ENCODE measurements at regions not wholly inside any gene's neighbourhood (a gene's known extent, or its start where the extent isn't known, plus 50 kb on each side); places are given as distances from the start of the nearest gene placed in this dataset.

DNA sequence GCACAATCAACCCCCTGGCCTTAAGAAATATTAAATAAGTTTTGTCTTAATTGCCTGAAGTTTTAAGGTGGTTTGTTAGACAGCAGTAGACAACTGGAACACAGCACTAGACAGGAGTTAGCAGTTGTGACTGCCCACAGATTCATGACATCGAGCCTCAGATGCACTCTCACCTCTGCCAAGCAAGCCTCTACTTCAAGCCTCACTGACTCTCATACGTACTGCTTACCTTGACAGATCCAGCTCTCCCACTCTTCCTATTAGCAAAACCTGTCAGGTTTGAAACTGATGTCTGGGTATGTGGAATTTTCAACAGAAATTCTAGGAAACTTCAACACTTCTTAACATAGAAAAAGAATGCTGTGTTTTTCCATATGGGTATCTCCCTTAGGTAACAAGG lies 382.9 kb upstream of the DPH6 start:
- intact Hi-C loops (cut with DNase I), result no loop called here
- Histone ChIP-seq H3K36me3 (no peaks in the 10 kb centered on the region), H3K27ac (no peak overlapping the region), H3K4me1 (no peaks in the 10 kb centered on the region), H3K27me3 (no peaks in the 10 kb centered on the region), H3K4me3 (no peak overlapping the region), H3K9me3 (no peaks in the 10 kb centered on the region)
- no peak for DNase-seq
- TF ChIP-seq, protein P1, sequence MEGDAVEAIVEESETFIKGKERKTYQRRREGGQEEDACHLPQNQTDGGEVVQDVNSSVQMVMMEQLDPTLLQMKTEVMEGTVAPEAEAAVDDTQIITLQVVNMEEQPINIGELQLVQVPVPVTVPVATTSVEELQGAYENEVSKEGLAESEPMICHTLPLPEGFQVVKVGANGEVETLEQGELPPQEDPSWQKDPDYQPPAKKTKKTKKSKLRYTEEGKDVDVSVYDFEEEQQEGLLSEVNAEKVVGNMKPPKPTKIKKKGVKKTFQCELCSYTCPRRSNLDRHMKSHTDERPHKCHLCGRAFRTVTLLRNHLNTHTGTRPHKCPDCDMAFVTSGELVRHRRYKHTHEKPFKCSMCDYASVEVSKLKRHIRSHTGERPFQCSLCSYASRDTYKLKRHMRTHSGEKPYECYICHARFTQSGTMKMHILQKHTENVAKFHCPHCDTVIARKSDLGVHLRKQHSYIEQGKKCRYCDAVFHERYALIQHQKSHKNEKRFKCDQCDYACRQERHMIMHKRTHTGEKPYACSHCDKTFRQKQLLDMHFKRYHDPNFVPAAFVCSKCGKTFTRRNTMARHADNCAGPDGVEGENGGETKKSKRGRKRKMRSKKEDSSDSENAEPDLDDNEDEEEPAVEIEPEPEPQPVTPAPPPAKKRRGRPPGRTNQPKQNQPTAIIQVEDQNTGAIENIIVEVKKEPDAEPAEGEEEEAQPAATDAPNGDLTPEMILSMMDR (IDR thresholded peaks at IDR 0.05), result no peak
- ATAC-seq, result no peak

DNA sequence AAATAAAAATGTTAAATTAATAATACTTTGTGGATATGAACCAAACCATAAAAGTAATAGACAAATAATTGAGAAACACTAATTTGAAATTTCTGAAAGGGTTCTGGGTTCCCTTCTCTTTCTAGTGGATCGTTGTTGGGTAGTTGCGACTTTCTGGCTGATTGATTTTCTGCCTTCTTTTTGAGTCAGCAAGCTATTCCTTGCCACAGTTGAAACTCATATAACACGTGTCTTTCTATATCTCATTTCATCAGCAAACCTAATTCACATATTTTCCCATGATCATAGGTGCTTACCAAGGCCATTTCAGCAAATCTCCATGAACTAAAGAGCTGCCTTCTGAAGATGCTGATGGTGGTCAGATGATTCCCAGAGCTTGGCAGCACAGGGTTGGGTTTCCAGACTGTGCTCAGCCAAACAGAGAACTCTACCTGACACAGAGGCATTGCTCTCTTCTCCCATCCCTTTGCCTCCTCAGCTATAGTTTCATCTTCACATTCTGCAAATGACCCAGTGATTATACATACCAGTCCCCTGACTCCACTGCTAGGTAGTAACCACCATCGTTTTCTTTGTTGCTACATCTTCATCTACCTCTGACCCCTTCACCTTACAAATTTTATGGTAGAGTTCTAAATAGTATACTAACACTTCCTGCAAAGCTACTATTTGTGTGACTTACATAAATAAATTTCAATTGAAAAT lies 383.9 kb upstream of the DPH6 start:
- no peak for ATAC-seq
- DNase-seq, result no peak
- H3K27me3 ChIP-seq, result no peaks in the 10 kb centered on the region
- no peaks in the 10 kb centered on the region for H3K4me1 ChIP-seq
- TF ChIP-seq, protein P1 (IDR thresholded peaks at IDR 0.05), result no peak
- no peak overlapping the region for H3K27ac ChIP-seq
- H3K4me3 ChIP-seq, result no peak overlapping the region
- no peaks in the 10 kb centered on the region for H3K9me3 ChIP-seq
- no peaks in the 10 kb centered on the region for H3K36me3 ChIP-seq
- intact Hi-C loops (cut with DNase I), result no loop called here

DNA sequence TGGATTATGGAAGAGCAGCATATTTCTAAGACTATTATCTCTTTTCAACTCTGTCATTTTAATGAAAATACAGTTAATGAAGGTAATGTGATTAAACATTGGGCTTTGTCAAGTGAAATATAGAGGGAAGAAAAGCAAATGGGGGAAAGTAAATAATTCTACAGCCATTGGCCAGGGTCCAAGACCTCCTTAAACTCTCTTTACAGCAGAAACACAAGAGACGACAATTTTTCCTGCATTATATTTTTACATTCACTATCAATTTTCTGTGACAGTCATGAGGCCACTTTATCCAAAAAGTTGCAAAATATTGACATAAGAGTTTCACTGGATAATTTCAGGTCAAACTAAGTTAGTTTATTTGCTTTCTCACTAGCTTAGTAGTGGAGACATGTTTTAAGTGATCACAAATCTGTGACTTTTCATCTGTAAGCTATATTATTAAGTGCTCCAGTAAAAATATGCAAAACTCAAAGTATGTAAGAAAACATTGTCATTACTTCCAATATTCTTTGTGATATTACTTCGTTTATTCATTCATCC lies 385.9 kb upstream of the DPH6 start:
- Histone ChIP-seq H3K4me1 (no peaks in the 10 kb centered on the region), H3K4me3 (no peak overlapping the region), H3K9me3 (no peaks in the 10 kb centered on the region), H3K27ac (no peak overlapping the region), H3K27me3 (no peaks in the 10 kb centered on the region), H3K36me3 (no peaks in the 10 kb centered on the region)
- DNase-seq (no peak), ATAC-seq (no peak)
- TF ChIP-seq, protein P1 (IDR thresholded peaks at IDR 0.05), result no peak
- intact Hi-C loops (cut with DNase I), result no loop called here

DNA sequence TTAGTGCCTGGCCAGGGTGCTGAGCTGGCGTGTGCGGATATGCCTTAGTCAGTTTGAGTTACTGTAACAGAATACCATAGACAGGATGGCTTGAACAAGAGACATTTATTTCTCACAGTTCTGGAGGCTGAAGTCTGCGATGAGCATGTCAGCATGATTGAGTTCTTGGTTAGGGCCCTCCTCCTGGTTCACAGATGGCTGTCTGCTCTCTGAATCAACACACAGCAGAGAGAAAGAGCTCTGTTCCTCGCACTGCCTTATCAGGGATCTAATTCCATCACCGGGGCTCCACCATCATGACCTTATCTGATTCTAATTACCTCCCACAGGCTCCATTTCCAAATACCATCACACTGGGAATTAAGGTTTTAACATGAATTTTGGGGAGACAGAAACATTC lies 386.6 kb upstream of the DPH6 start:
- no peak for ATAC-seq
- Histone ChIP-seq H3K4me3 (no peak overlapping the region), H3K27me3 (no peaks in the 10 kb centered on the region), H3K27ac (no peak overlapping the region), H3K36me3 (no peaks in the 10 kb centered on the region), H3K4me1 (no peaks in the 10 kb centered on the region), H3K9me3 (no peaks in the 10 kb centered on the region)
- intact Hi-C loops (cut with DNase I), result no loop called here
- DNase-seq, result no peak
- TF ChIP-seq, protein P1 (IDR thresholded peaks at IDR 0.05), result no peak

DNA sequence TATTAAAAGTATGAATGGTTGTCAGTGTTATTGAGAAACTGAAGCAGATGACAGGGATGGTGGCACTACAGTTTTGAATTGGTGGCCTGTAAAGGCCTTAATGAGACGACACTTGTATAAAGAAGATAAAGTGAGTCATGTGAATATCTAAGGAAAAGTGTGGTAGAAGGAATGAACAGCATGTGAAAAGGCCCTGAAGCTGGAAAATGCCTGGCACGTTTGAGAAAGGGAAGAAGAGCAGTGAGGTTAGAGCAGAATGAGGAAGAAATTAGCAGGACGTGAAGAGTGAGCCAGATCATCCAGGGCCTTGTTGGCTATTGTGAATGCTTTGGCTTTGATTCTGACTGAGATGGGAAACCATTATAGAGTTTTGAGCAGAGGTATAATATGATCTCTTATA lies 387.6 kb upstream of the DPH6 start:
- no peak overlapping the region for H3K27ac ChIP-seq
- no peaks in the 10 kb centered on the region for H3K36me3 ChIP-seq
- no peak overlapping the region for H3K4me3 ChIP-seq
- H3K27me3 ChIP-seq, result no peaks in the 10 kb centered on the region
- TF ChIP-seq, protein P1 (IDR thresholded peaks at IDR 0.05), result no peak
- intact Hi-C loops (cut with DNase I), result no loop called here
- ATAC-seq (no peak), DNase-seq (no peak)
- no peaks in the 10 kb centered on the region for H3K9me3 ChIP-seq
- no peaks in the 10 kb centered on the region for H3K4me1 ChIP-seq
